SH-SY5Y (cell line): ENCODE measurements at regions not wholly inside any gene's neighbourhood (a gene's known extent, or its start where the extent isn't known, plus 50 kb on each side); places are given as distances from the start of the nearest gene placed in this dataset.

Experiments
- GATA2 ChIP-seq: IDR thresholded peaks from 2 replicates; pipeline ENCODE4 v1.6.1; 2011; ENCODE audit warnings: mild to moderate bottlenecking, low read depth, low read length
- GATA3 ChIP-seq: IDR thresholded peaks from 2 replicates; pipeline ENCODE4 v1.6.1; 2011; ENCODE audit warnings: low read depth, mild to moderate bottlenecking, low read length, moderate library complexity

DNA sequence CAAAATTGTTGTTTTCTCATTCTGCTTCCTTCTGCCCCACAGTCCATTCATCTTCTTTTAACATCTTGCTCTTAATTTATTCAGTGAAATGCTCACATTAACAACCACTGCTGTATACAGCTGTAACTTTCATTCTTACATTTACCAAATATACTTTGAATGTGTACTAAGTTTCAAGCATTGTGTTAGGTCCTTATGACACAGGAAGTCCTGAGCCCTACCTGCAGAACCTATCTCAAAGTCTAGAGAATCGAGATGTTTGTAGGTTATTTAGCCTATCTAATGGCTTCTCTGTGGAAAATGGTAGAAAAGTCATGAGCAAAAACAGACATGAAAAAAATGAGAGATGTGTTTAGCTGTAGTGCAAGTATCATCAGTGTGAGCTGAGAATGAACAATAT is 117.6 kb upstream of the MGAT4C start:
- no peak for TF ChIP-seq GATA3
- no peak for TF ChIP-seq GATA2

DNA sequence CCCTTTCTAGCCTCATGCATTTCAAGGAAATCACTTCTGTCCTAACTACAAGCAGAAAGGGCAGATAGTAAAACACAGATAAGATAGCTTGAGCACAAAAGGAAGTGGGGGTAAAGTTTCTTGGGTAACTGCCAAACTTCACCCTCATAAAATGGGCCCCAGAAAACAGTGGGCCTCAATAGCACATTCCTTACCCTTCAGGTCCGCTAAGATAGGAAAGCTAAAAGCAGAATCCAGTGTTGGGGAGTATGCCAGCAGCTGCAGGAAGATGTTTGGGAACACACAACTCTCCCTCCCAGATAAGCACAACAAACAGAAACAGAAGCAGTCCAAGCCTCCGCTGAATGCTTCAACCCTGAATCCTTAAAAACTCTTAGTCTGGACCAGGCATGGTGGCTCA is 110.9 kb upstream of the MGAT4C start:
- TF ChIP-seq GATA3, result no peak
- TF ChIP-seq GATA2, result no peak

DNA sequence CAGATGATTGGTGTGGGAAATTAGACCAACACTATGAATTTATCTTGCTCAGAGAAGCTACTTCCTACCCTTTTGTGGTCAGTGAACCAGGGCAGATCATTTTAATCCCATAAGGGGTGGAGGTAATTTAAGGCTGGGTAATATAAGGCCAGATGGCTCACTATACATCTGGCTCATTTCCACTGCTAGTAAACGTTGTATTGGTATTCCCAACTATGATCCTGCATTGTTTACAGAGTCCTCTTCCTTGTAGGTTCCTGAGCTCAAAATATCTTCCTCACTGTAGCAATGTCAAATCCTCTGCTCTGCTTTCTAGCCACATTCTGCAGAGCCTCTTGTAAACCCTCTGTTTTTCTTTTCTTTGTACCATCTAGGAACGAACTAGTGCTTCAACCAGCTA is 93.0 kb upstream of the MGAT4C start:
- TF ChIP-seq GATA2, result no peak
- no peak for TF ChIP-seq GATA3

GRCh38 chr12:86333955-86334522 is 77.8 kb upstream of the MGAT4C start:
- TF ChIP-seq GATA3 (no peak), GATA2 (no peak)

DNA sequence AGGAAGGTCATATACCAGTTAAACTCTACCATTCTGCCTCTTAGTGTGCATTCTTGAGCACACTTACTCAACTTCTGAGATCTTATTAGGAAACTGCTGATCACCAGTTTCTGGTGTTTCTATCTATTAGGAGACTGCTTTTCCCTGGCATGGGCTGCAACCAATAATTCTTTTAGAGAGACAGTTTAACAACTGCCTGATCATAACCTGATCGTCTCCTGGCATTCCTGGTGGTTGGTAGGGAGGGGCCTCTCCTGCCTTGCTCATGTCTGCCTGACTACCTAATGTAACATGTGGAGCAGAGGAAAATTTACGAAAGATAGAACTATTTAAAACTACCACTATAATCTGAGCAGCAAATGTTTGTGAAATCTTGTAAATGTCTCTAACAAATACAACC is 75.3 kb upstream of the MGAT4C start:
- TF ChIP-seq GATA3, result no peak
- no peak for TF ChIP-seq GATA2

DNA sequence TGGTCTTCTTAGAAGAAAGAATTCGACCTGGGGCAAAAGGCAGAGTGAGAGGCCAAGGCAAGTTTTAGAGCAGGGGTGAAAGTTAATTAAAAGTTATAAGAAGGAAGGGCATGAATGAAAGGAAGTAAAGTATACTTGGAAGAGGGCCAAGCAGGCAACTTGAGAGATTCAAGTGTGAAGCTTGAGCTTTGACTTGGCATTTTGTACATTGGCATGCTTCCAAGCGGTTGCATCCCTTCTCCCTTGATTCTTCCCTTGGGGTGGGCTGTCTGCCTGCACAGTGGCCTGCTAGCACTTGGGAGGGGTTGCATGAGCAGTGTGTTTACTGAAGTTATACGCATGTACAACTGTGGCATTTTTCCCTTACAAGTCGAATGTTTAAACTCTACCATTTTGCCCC is 74.8 kb upstream of the MGAT4C start:
- TF ChIP-seq GATA2, result no peak
- no peak for TF ChIP-seq GATA3

DNA sequence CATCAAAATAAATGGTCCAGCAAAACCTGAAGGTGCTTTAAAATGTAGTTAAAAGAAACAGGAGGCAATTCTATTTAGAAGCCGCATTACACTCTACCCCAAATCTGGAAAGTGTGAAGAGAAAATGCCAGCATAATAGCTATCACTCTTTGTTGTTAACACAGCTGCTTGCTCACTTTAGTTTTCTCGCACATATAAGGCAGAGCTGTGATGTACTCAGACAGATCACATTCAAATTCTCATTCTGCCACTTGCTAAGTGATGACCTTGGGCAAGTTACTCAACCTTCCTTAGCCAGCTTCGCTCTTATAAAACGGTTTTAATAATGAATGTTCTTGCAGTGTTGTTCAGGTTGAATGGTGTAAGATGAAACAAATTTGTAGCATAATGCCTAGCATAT is 56.0 kb upstream of the MGAT4C start:
- TF ChIP-seq GATA2 (no peak), GATA3 (no peak)
